H1 (cell line): ENCODE measurements at regions not wholly inside any gene's neighbourhood (a gene's known extent, or its start where the extent isn't known, plus 50 kb on each side); places are given as distances from the start of the nearest gene placed in this dataset.

Experiments used
- CTCF ChIA-PET: fragments of 300-600 bp; sonication (Branson Sonifier 250); formaldehyde crosslinking; loops from one replicate; lab custom pipeline; 2021; ENCODE audit not compliant: partially characterized antibody; lab: Charles Lee
- POLR2A ChIA-PET: fragments of 300-600 bp; sonication (Branson Sonifier 250); formaldehyde crosslinking; loops from one replicate; lab custom pipeline; 2021; ENCODE audit warnings: inconsistent platforms; ENCODE audit not compliant: partially characterized antibody; lab: Charles Lee
- DNase-seq, 2 experiments: peaks; one replicate each; pipeline versions ENCODE4 v3.0.0 to v3.0.0-alpha.2; 2010 to 2022; ENCODE audit warnings: low spot score in 2 of 2, low read depth in 1 of 2, mixed read lengths in 1 of 2
- FAIRE-seq: peaks from 2 replicates; lab custom pipeline; 2011; peaks lifted over from hg19 to GRCh38; lab: Jason Lieb, UNC
- H2AFZ ChIP-seq: 2 replicates; pipeline ENCODE4 v1.8.1; 2012; ENCODE audit warnings: low read length, inconsistent platforms
- H2AK5ac ChIP-seq: 2 replicates; pipeline ENCODE4 v1.6.1; 2013; ENCODE audit warnings: low read depth, low read length
- H2BK120ac ChIP-seq: replicated peaks from 2 replicates; pipeline ENCODE3; 2013; ENCODE audit warnings: low read depth, low read length, inconsistent platforms
- H2BK12ac ChIP-seq: 2 replicates; pipeline ENCODE4 v1.6.1; 2013; ENCODE audit warnings: low read depth, low read length
- H2BK15ac ChIP-seq: 2 replicates; pipeline ENCODE4 v1.6.1; 2013; ENCODE audit warnings: low read length
- H2BK20ac ChIP-seq: 2 replicates; pipeline ENCODE4 v1.6.1; 2013; ENCODE audit warnings: low read length
- H2BK5ac ChIP-seq: 2 replicates; pipeline ENCODE4 v1.6.1; 2013; ENCODE audit warnings: low read depth, low read length
- H3K14ac ChIP-seq: 2 replicates; pipeline ENCODE4 v1.6.1; 2013; ENCODE audit warnings: inconsistent platforms; ENCODE audit not compliant: insufficient read length
- H3K18ac ChIP-seq: 2 replicates; pipeline ENCODE4 v1.6.1; 2013; ENCODE audit warnings: low read length; ENCODE audit errors: extremely low read depth
- H3K23ac ChIP-seq: 2 replicates; pipeline ENCODE4 v1.6.1; 2013; ENCODE audit warnings: inconsistent platforms; ENCODE audit not compliant: insufficient read length
- H3K23me2 ChIP-seq: 2 replicates; pipeline ENCODE4 v1.6.1; 2013; ENCODE audit warnings: low read depth, low read length
- H3K27ac ChIP-seq: 2 replicates; pipeline ENCODE4 v1.6.1; 2011; ENCODE audit warnings: low read depth, low read length, inconsistent platforms
- H3K27me3 ChIP-seq, 4 experiments: replicated peaks in 1 of 4; 1 replicate in 1 of 4; 2 replicates in 3 of 4; pipeline versions ENCODE4 v1.6.1 to v1.8.1; 2011 to 2013; ENCODE audit warnings: low read length in 3 of 4, mild to moderate bottlenecking in 3 of 4, inconsistent platforms in 2 of 4, mixed read lengths in 2 of 4, moderate library complexity in 1 of 4; ENCODE audit not compliant: control insufficient read depth in 3 of 4, insufficient read depth in 3 of 4; ENCODE audit errors: extremely low read depth in 1 of 4
- H3K36me3 ChIP-seq, 4 experiments: 2 replicates each; pipeline versions ENCODE4 v1.6.1 to v1.8.1; 2011 to 2013; ENCODE audit warnings: mild to moderate bottlenecking in 4 of 4, low read length in 3 of 4, moderate library complexity in 2 of 4, control low read depth in 1 of 4, inconsistent platforms in 1 of 4; ENCODE audit not compliant: insufficient read depth in 4 of 4, control insufficient read depth in 2 of 4
- H3K4ac ChIP-seq: replicated peaks from 2 replicates; pipeline ENCODE3; 2013; ENCODE audit warnings: low read length, low read depth, mixed read lengths, inconsistent platforms; ENCODE audit not compliant: insufficient read length
- H3K4me1 ChIP-seq, 4 experiments: replicated peaks in 1 of 4; 1 replicate in 1 of 4; 2 replicates in 3 of 4; pipeline versions ENCODE4 v1.6.1 to v1.8.1; 2011 to 2013; ENCODE audit warnings: low read length in 3 of 4, inconsistent platforms in 2 of 4, mixed read lengths in 1 of 4; ENCODE audit not compliant: insufficient read depth in 4 of 4, control insufficient read depth in 3 of 4
- H3K4me2 ChIP-seq, 2 experiments: 2 replicates each; pipeline versions ENCODE4 v1.6.1 to v1.8.1; 2011 to 2013; ENCODE audit warnings: low read depth in 2 of 2, low read length in 2 of 2, control low read depth in 1 of 2, inconsistent platforms in 1 of 2, mild to moderate bottlenecking in 1 of 2; ENCODE audit not compliant: insufficient read depth in 1 of 2
- H3K4me3 ChIP-seq, 4 experiments: fragments of 200-600, 300-600 bp in 1 of 4; sonication (generic), shearing (Covaris generic), sonication (Bioruptor Twin) in 1 of 4; 2 replicates each; pipeline versions ENCODE4 v1.5.1 to v1.8.1; 2011 to 2016; ENCODE audit warnings: low read length in 4 of 4, low read depth in 3 of 4, control low read depth in 2 of 4, inconsistent platforms in 2 of 4, mild to moderate bottlenecking in 2 of 4, mixed read lengths in 1 of 4, moderate library complexity in 1 of 4; ENCODE audit not compliant: insufficient read depth in 2 of 4; ENCODE audit errors: extremely low read depth in 1 of 4
- H3K56ac ChIP-seq: replicated peaks from 2 replicates; pipeline ENCODE3; 2013; ENCODE audit warnings: low read depth, mild to moderate bottlenecking, mixed read lengths, low read length, inconsistent platforms; ENCODE audit not compliant: insufficient read length
- H3K79me1 ChIP-seq: 2 replicates; pipeline ENCODE4 v1.6.1; 2013; ENCODE audit warnings: low read depth, low read length, control low read depth
- H3K79me2 ChIP-seq, 2 experiments: 2 replicates each; pipeline versions ENCODE4 v1.6.1 to v1.8.1; 2012 to 2013; ENCODE audit warnings: low read length in 2 of 2, mild to moderate bottlenecking in 2 of 2, inconsistent platforms in 1 of 2; ENCODE audit not compliant: insufficient read depth in 2 of 2, control insufficient read depth in 1 of 2
- H3K9ac ChIP-seq, 4 experiments: replicated peaks in 1 of 4; 1 replicate in 1 of 4; 2 replicates in 3 of 4; pipeline versions ENCODE4 v1.6.1 to v1.8.1; 2011 to 2013; ENCODE audit warnings: low read depth in 3 of 4, low read length in 3 of 4, control low read depth in 2 of 4, mild to moderate bottlenecking in 2 of 4, moderate library complexity in 2 of 4, inconsistent platforms in 1 of 4; ENCODE audit errors: extremely low read depth in 1 of 4
- H3K9me3 ChIP-seq, 2 experiments: 2 replicates each; pipeline versions ENCODE4 v1.6.1 to v1.8.1; 2012 to 2013; ENCODE audit warnings: mild to moderate bottlenecking in 2 of 2, moderate library complexity in 2 of 2, control low read depth in 1 of 2, inconsistent platforms in 1 of 2, low read depth in 1 of 2, low read length in 1 of 2, mixed read lengths in 1 of 2; ENCODE audit not compliant: insufficient read depth in 2 of 2
- H4K20me1 ChIP-seq, 2 experiments: replicated peaks in 1 of 2; 2 replicates each; pipeline versions ENCODE3 to v1.8.1; 2011 to 2013; ENCODE audit warnings: inconsistent platforms in 2 of 2, low read length in 2 of 2, mild to moderate bottlenecking in 1 of 2; ENCODE audit not compliant: insufficient read depth in 2 of 2, control insufficient read depth in 1 of 2
- H4K5ac ChIP-seq: 2 replicates; pipeline ENCODE4 v1.6.1; 2013; ENCODE audit warnings: low read length, low read depth, mixed read lengths, inconsistent platforms; ENCODE audit not compliant: insufficient read length
- H4K8ac ChIP-seq: 2 replicates; pipeline ENCODE4 v1.8.0; 2013; ENCODE audit warnings: mild to moderate bottlenecking, moderate library complexity, low read length, inconsistent platforms; ENCODE audit not compliant: insufficient read depth; ENCODE audit errors: extremely low read depth
- H4K91ac ChIP-seq: replicated peaks from 2 replicates; pipeline ENCODE3; 2013; ENCODE audit warnings: low read length, mixed read lengths, inconsistent platforms; ENCODE audit not compliant: insufficient read length
- JUN ChIP-seq: IDR thresholded peaks from 2 replicates; pipeline ENCODE4 v1.6.1; 2011; ENCODE audit warnings: low read depth, mild to moderate bottlenecking, improper control_type of control experiment, low read length
- POLR2AphosphoS5 ChIP-seq: IDR thresholded peaks from 2 replicates; pipeline ENCODE4 v1.6.1; 2011; ENCODE audit warnings: low read depth, low read length
- SP2 ChIP-seq: IDR thresholded peaks from 2 replicates; pipeline ENCODE4 v1.6.1; 2012; ENCODE audit warnings: mild to moderate bottlenecking, low read length, inconsistent platforms
- WGBS, 2 experiments: shearing (Covaris generic) in 1 of 2; methylation state at CpG; one replicate each; pipeline versions ENCODE4 v1.1.6 to v1.1.7; 2013 to 2015; ENCODE audit warnings: low lambda C conversion rate in 2 of 2, mixed read lengths in 2 of 2, inconsistent platforms in 1 of 2, low coverage in 1 of 2, missing lambda C conversion rate in 1 of 2; ENCODE audit not compliant: insufficient replicate concordance in 2 of 2, insufficient coverage in 1 of 2, insufficient read length in 1 of 2; ENCODE audit errors: extremely low coverage in 1 of 2, missing lambda C conversion rate in 1 of 2; 5-methylcytosine and 5-hydroxymethylcytosine counted together

GRCh38 chr10:113381416-113381815, 171.4 kb upstream of the HABP2 start:
- no peak overlapping the region for H3K4me2 ChIP-seq
- TF ChIP-seq JUN (no peak), POLR2AphosphoS5 (no peak), SP2 (no peak)

More at GRCh38 chr10:113381416-113381815, 171.4 kb upstream of the HABP2 start:
- Histone ChIP-seq H2BK5ac (no peak overlapping the region), H3K4me1 (no peaks in the 10 kb centered on the region), H3K79me2 (no peaks in the 10 kb centered on the region), H3K23me2 (no peaks in the 10 kb centered on the region), H3K27ac (no peak overlapping the region), H4K8ac (no peak overlapping the region), H4K5ac (no peak overlapping the region), H2BK120ac (no peak overlapping the region), H3K14ac (no peak overlapping the region), H3K23ac (no peak overlapping the region), H3K36me3 (no peaks in the 10 kb centered on the region), H3K79me1 (no peaks in the 10 kb centered on the region), H3K18ac (no peak overlapping the region), H3K9me3 (no peaks in the 10 kb centered on the region), H2AFZ (no peak overlapping the region), H2BK20ac (no peak overlapping the region), H3K4me3 (no peak overlapping the region), H3K56ac (no peak overlapping the region), H2BK15ac (no peak overlapping the region), H3K4ac (no peak overlapping the region), H4K20me1 (no peaks in the 10 kb centered on the region), H4K91ac (no peak overlapping the region), H2AK5ac (no peak overlapping the region), H3K27me3 (no peaks in the 10 kb centered on the region), H2BK12ac (no peak overlapping the region), H3K9ac (no peak overlapping the region)
- CTCF ChIA-PET = no interaction called here
- no peak for DNase-seq
- WGBS, 2 experiments = 82% methylated on average over 6 of the region's 6 CpGs; no CpG with 5 or more reads in 1 of the 2 experiments
- POLR2A ChIA-PET = no interaction called here
- FAIRE-seq = no peak
